Stimulated activated CD8-positive, alpha-beta memory T cell treated with anti-CD3 and anti-CD28 coated beads, Interleukin-4, amount 100 ng/mL, for 24 hours (primary cell): ENCODE measurements at regions not wholly inside any gene's neighbourhood (a gene's known extent, or its start where the extent isn't known, plus 50 kb on each side); places are given as distances from the start of the nearest gene placed in this dataset.

Experiments used
- DNase-seq: peaks from one replicate; pipeline ENCODE4 v3.0.0-alpha.2; 2020; ENCODE audit warnings: low read depth

DNA sequence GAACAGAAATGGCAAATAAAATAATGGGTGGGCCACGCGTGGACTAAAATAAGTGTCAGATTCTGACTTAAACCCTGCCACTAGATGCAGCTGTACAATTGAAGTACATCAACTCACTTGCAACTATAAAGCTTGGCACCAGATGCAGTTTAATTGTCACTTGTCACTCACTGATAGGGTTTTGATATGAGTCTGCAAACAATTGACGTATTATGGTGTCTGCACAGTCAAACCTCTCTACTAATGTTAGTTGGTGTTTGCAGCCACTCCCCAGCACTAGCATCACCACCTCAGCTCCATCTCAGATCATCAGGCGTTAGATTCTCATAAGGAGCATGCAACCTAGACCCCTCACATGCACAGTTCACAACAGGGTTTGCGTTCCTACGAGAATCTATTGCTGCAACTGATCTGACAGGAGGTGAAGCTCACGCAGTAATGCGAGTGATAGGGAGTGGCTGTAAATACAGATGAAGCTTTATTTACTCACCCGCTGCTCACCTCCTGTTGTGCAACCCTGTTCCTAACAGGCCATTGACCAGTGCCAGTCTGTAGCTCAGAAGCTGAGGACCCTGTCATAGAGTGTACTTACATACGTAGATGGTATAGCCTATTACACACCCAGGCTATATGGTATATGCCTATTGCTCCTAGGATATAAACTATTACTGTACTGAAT is 72.1 kb upstream of the SEMA6A start:
- no peak for DNase-seq

- DNase-seq = no peak
These were observed 71.0 kb upstream of the SEMA6A start for GRCh38 chr5:116645627-116646026.

GRCh38 chr5:116640236-116640635 is 65.6 kb upstream of the SEMA6A start:
- DNase-seq = no peak

GRCh38 chr5:116637149-116637740 is 62.6 kb upstream of the SEMA6A start:
- DNase-seq = no peak

DNA sequence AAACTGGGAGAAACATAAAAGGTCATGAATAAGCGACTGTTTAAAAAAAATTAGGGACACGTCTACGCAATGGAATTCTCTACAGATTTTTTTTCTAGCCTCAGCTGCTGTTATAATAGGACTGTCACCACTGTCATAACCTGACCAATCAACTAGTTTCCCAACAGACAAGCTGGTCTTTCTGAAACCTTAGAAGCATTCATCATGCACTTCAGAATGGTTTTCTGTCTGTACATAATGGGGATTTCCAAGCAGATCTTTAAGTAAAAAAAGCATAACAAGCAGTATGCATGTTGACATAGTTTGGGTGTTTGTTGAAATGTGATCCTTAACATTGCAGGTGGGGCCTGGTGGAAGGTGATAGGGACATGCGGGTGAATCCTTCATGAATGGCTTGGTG is 58.3 kb upstream of the SEMA6A start:
- DNase-seq = no peak

DNA sequence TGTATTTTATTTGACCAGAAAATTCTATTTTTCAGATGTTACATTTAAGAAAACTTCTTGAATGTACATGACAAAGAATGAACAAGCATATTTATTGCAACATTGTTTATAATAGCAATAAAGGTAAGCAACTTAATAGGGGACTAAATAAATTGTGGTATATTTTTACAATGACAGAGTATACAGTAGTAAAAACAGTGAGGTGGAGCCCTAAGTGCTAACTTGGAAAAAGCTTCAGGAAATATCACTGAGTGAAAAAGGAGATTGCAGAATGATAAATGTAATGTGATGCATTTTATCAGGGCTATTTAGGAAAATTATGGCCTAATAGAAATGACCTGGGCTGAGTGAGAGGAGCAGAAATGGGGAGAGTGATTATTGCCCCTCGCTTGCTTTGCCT is 56.5 kb upstream of the SEMA6A start:
- no peak for DNase-seq

GRCh38 chr5:116629168-116629567 is 54.5 kb upstream of the SEMA6A start:
- no peak for DNase-seq

DNA sequence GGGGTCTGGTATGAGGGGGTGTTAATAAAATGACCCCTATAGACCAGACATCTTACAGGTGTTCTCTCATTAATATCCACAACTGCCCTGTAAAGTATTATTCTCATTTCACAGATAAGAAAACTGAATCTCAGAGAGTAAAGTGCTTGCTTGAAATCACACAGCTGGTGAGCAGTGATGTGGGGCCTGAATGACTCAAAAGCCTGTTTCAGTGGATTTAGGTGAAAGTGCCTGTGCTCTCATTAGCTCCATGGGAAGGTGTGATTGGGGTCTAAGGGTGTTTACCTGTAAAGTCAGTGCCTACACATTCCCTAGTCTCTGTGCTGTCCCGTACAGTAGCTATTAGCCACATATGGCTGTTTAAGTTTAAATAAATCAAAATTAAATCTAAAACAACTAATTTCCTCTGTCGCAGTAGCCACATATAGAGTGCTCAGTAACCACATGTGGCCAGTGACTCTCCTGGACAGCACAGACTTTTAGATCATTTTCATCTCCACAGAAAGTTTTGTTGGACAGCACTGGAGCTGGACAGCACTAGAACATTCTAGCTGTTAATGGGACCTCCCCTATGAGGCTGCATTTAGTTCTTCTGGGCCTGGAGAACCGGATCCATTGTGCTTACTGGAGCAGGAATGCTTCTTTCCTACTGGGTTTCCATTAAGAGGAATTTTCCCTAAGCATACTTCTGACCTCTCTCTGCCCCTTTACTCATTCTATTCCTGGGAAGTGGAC is 52.5 kb upstream of the SEMA6A start:
- no peak for DNase-seq

DNA sequence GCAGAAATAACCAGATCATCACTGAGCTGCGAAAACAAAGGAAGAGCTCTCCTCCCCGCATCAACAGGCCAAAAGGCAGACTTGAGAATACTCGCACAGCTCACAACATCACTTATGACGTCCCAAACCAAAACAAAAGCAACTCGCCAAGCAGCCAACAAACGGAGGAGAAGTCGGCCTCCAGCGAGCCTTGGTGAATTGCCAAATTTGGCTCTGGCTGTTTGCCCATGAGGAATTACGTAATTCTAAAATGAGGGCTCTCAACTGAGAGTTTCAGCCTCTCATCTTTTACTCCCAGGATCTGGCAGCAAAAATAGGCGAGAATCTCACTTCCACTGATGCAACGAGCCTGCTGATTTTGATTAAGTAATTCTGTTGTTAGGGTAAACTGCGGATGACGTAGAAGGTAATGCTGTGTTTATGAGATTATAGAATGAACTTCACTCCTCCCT is 51.7 kb upstream of the SEMA6A start:
- no peak for DNase-seq
